HG03469 (cell line): ENCODE measurements at regions not wholly inside any gene's neighbourhood (a gene's known extent, or its start where the extent isn't known, plus 50 kb on each side); places are given as distances from the start of the nearest gene placed in this dataset.
"Not testable (repeated sequence)": the region's sequence is repeated elsewhere in the genome, so short reads cannot be mapped to it uniquely, and the experiment has no call there.

Experiments used
- ATAC-seq: cut with Tn5 transposase; IDR thresholded peaks from one replicate; pipeline ENCODE4 v1.9.1; 2021; ENCODE audit warnings: mild to moderate bottlenecking, moderate library complexity, moderate number of reproducible peaks; ENCODE audit not compliant: unreplicated experiment

DNA sequence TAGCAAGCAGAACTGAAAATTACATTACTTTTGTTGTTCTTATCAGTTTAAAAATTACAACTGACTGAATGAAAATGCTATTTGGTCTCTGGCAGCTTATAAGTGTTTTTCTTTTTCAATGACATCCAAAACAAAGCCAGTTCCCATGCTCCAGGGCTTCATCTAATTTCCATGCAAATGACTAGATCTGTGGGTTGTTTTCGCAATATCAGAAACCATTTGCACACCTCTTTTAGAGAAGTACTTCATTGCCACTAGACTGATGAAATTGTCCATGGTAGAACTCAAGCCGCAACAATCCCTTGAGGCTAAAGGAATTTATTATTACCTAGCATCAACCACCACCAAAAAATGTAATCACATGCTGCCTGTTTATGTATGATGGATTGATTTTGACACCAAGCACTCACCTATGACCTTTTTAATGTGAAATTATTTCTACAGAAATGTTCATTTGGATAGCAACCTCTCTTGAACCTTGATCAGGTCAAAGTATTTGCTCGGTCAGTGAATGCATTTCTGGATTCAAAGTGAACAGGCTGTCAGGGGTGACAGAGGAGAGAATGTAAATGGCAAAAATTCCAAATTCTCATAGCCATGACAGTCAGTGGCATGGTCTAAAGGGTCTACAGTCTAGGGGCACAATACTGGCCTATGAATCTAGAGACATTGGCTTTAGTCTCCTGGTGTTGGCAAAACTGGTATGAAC lies 769.3 kb downstream of the SORCS1 start:
- ATAC-seq: no peak

DNA sequence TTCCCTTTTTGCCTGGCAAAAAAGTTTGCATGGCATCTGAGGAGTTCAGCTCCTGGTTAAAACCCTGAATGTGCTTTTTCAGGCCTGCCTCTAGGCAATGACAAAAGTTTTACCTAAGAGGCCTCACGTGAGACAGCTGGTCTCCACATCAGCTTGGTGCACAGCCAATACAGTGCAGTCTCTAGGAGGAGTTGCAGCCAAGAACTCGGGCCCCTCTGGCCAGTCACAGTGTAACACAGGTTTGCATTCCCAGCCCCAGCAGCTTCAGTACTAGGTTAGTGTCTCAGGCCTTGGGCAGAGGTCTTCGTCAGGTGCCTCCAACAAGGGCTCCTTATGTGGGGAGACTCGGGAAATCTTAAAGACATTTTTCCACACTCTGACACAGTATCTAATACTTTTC lies 771.7 kb downstream of the SORCS1 start:
- ATAC-seq: no peak

DNA sequence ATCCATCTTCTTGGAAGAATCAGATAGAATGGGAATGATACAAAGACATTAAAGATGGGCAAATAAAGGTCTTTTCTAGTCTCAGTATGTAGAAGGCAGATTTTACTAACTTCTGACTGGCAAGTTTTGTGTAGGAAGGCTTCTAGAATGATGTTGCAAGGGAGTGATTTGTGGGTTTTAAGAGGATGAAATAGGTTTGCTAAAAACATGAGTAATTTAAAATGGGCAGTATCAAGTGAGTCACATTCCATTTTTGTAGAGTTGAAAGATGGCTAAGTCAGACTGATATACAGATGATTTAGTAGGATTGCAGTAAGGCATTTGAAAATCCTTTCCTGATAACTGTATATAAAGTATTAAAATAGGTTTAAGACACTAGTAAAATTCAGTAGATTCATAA lies 777.4 kb downstream of the SORCS1 start:
- ATAC-seq: no peak

DNA sequence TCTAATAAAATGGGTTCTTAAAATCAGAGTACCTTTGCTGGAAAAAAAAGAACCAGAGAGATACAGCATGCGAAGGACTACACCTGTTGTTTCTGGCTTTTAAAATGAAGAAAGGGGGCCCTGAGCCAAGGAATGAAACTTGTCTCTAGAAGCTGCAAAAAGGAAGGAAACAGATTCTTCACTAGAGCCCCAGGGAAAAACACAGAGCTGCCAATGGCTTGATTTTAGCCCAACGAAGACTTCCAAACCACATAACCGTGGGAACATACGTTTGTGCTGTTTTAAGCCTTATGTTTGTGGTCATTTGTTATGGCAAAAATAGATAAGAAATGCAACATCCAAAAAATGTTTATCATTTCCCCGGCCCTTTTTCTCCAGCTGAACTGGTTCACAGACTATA lies 780.0 kb downstream of the SORCS1 start:
- no peak for ATAC-seq

DNA sequence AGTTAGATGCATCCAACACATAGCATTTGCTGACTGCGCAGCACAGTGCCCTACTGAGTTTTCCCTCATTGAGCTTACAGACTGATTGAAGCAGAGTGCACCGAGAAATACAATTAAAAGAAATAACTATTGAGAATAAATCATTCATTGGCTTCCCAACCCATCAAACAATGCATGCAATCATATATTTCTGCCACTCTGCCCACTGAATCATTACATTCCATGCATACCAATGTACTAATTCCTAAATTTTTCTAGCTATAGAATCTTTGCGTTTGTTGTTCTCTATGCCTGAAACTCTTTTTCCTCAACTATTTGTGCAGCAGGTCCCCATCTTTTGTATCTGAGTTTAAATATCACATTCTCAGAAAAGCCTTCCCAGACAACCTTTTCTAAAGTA lies 783.8 kb downstream of the SORCS1 start:
- no peak for ATAC-seq

DNA sequence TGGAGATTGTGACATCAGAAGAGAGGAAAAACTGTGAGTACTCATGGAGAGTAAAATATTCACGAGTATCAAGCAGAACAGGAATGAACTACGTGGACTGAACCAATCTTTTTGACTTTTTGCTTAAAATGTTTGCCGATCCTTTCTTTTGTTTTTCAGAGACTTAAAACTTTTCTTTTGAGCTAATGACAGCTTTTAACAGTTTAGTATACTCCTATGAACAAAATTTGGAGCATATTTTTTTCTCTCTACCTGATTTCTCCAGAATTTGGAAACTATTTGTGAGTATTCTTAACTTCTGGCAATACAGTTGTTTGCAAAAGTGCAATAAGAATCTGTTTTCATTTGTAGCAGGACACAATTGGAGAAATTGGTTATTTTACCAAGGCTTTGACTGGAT lies 786.3 kb downstream of the SORCS1 start:
- no peak for ATAC-seq

DNA sequence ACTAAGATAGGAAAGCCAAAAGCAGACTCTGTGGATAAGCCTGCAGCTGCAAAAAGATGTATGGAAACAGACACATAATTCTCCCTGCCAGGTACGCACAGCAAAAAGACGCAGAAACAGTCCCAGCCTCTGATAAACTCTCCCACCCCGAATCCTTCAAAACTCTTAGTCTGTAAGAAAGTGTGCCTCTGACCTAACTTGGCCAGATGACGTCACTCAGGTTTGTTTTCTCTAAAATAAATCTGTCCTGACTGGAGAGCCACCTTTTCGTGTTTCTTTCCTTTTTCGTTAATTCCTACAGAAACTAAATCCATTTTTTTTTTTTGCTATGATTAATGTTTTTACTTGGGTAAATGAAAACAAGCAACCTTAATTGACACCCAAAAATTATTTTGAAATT lies 793.8 kb downstream of the SORCS1 start:
- no peak for ATAC-seq

DNA sequence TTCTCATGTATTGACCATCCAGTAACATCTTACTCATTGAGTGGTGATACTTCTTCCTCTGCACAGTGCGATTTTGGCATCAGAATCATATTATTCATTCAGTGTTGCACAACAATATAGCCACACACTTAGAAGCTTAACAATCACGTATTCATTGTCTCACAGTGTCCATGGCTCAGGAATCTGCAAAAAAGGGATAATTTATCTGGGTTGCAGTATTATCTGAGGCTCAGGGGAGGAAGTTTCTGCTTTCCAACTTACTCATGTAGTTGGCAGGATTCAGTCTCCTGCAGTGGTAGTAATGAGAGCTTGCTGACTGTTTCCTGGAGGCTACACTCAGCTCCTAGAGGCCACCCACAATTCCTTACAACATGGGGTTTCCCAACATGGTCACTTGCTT lies 803.6 kb downstream of the SORCS1 start:
- no peak for ATAC-seq

DNA sequence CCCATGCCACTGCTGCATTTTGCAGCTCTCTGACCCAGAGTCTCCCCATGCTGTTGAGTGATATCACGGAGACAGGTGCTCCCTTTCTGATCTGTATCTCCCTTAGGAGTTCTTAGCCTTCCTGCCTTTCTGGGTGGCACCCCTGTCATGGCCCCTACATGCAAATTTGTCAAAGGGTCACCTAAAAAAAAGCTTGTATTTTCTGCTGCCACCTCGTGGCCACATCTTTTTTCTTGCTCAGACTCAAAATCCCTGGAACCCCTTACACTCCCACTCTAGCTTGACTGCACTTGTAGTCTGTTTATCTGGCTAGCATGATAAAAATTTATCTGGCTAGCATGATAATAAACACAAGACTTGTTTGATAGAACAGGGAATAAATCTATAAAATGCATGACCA lies 809.1 kb downstream of the SORCS1 start:
- ATAC-seq: no peak

DNA sequence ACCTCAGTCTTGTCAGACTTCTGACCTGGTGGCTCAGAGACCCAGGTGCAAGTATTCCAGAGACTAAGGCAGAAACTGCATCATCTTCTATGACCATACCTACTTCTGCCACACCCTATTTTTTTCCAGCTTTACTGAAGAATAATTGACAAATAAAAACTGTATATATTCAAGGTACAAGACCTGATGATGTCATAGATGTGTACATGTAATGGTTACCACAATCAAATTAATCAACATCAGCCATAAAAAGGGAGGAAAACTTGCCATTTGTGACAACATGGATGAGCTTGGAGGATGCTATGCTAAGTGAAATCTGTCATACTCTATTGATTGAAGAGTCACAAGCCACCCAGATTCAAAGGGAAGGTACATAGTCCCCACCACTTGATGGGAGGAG lies 815.6 kb downstream of the SORCS1 start:
- no peak for ATAC-seq

DNA sequence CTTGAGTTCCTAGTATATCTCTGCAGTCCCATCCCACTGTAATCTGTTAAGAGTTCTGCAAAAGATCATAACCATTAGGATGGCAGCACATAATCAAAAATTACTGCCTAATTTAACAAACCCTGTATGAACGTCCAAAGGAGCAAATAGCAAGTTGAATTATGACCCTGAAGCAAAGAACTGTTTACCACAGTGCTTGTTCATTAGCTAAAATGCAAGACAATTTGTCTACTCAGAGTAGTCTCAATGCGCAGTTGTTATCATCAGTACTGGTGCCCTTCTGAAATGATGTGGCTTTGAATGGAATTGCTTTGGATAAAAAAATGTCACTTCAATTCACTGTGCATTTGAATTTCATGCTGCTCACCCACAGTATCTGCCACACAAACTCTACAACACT lies 817.0 kb downstream of the SORCS1 start:
- ATAC-seq: no peak

DNA sequence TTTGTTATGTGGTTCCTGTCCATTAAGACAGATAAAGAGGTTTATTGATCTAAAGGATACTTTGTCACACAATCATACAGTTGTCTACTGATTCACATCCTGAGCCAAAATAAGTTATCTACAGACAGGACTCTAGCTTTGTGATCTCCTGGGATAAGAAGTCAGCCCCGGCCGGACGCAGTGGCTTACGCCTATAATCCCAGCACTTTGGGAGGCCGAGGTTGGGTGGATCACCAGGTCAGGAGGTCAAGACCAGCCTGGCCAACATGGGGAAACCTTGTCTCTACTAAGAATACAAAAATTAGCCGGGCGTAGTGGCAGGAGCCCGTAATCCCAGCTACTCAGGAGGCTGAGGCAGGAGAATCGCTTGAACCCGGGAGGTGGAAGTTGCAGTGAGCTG lies 821.0 kb downstream of the SORCS1 start:
- not testable (repeated sequence) for ATAC-seq

DNA sequence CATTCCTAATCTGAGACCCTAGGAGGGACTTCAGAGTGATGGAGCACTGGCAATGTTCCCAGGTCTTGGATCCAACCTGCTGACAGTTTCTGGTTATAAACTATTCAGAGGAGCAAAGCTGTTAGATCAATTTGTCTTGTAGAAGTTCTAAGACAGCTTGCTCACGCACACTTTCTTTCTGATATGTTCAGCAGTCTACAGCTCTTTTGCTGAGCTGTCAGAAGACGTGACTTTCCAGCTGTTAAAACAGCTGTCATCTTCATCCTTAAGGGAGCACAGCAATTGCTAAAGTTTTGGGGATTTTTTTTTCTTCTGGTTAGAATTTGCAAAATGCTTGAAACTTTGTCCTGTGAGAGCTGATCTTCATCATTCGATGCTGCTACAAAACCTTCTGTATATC lies 823.1 kb downstream of the SORCS1 start:
- no peak for ATAC-seq

DNA sequence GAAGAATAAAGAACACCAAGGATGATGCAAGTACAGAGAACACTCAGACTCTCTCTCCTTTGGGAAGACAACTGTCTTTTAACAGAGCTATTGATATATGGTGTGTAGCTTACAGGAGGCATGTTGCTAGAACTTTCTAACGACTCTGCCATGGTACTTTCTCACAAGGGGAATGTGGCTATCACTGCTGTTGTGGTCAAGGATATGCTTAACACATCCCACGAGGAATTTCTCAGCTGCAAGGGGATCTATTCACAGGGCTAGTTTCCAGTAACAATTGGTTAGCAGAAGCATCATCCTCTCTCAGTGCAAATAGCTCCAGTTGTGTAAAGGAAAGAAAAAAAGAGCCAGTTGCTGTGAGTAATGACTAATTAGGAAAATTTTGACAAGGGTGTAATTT lies 826.0 kb downstream of the SORCS1 start:
- ATAC-seq: no peak

DNA sequence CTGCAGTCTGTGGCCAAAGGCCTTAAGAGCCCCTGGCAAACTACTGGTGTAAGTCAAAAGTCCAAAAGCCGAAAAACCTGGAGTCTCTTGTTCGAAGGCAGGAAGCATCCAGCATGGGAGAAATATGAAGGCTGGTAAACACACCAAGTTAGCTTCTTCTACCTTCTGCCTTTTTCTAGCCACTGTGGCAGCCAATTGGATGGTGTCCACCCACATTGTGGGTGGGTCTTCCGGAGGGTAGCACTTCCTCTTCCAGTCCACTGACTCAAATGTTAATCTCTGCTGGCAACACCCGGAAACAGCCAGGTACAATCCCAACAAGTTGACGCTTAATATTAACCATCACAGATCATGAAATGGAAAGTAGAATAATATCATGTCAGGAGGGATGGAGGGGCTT lies 827.6 kb downstream of the SORCS1 start:
- no peak for ATAC-seq

DNA sequence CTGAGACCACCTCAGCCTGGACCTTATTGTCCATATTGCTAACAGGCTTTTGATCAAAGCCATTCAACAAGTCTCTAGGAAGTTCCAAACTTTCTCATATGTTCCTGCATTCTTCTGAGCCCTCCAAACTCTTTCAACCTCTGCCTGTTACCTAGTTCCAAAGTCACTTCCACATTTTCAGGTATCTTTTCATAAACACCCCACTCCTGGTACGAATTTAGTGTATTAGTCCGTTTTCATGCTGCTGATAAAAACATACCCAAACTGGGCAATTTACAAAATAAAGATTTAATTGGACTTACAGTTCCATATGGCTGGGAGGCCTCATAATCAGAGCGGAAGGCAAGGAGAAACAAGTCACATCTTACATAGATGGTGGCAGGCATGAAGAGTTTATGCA lies 836.8 kb downstream of the SORCS1 start:
- no peak for ATAC-seq

DNA sequence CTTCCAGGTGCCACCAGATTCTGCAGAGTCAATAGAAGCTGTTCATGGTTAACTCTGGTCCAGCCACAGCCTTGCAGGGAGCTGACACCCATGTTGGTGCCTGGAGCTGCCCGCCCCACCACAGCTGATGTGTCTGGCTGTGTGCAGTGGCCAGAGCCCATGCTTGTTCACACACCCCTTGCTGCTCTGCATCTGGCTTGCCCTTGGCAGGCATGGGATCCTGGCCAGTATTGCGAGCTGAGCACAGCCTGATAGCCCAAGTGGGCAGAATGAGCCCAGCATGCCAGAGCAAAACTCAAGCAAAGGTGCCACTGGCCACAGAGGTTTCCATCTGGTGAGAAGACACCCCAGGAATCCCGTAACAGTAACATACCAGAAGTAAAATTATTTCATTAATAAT lies 843.6 kb downstream of the SORCS1 start:
- ATAC-seq: no peak

DNA sequence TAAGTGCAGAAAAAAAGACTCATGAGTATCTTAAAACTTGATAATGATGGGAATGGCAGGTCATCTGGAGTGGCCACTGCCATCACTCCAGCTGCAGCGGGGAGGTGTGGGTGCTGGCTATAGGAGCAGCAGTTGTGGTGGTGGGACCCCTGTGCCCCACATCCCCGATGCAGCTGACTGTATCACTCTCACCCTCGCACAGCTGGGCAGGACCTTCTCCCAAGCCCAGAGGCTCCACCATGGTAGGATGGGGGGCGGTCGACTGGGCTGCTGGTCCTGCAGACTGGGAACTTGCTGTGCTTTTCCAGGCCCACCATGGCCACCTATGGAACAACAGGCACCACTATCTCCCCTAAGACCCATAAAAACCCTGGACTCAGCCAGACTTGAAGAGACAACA lies 844.4 kb downstream of the SORCS1 start:
- no peak for ATAC-seq

DNA sequence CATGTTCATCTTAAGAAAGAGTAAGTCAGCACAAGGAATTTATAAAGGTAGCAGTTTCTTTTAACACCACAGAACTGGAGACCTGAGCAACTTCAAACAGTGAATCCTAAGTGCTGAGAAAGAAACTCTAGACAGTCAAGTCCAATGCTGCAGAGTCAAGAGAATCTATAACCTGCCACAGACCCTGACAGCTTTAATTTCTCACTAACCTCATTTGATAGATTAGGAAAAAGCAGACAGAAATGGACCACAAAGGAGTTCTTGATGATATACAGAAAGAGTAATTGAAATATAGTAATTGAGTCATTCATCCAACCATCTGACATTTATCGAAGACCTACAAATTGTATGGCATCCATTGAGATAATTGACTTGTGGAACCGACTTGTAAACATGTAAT lies 847.0 kb downstream of the SORCS1 start:
- ATAC-seq: no peak

DNA sequence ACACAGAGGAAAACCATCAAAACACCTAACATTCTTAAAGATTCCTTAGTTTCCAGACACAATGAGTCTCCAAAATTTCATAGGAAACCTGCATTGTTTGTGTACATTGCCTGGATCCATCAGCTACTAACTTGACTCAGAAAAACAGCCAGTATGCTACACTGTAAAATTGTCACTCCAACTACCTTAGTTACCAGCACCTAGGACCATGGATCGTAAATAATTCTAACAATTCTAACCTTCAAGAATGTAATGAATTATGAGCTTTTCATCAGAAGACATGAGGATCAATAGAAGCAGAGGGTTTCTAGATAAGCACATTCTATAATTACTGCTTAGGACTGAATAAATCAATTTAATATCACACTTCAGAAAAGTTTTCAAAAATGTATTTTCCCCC lies 851.5 kb downstream of the SORCS1 start:
- ATAC-seq: no peak

DNA sequence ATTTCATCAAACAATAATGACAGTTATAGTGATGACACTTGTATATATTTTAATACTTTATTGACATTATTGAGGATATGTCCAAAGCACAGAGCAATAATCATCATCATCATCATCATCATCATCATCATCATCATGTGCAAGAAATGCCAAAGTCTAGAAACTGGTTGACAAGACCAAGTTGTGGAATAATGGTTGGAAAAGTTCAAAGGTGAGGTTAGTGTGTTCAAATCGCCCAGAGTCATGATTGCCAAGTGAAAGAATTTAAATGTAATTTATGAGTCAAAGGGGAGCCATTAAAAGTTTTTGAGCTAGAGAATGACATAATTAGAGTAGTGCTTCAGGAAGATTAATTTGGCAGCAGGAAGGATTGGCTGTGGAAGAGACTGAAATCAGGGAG lies 852.4 kb downstream of the SORCS1 start:
- ATAC-seq: no peak

DNA sequence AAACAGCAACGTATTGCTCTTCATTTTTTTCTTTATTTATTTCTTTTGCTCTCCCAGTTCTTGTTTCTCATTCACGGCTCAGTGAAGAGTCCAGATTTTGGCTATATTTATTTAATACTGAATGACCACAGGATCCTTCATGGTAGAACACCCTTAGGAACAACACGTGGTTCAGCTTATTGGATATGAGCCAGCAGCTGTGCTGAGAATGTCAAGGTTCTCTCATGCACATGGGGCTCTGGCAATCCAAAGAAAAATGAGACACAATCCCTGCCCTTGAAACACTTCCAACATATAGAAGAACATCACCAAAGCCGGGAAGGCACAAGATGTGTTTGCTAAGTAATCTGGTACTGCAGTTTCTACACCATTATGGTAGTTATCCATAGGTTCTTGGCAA lies 852.9 kb downstream of the SORCS1 start:
- no peak for ATAC-seq

DNA sequence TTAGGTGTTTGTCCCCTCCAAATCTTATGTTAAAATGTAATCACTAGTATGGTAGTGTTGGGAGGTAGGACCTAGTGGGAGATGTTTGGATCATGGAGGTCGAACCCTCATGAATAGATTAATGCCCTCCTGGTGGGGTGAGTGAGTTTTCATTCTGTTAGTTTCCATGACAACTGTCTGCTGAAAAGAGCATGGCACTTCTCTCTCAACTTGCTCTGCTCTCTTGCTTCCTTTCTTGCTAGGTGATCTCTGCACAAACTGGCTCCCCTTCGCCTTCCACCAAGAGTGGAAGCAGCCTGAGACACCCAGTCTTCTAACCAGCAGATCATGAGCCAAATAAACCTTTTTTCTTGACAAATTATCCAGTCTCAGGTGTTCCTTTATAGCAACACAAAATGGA lies 853.9 kb downstream of the SORCS1 start:
- ATAC-seq: no peak
